ENCODE measurements at regions not wholly inside any gene's neighbourhood (a gene's known extent, or its start where the extent isn't known, plus 50 kb on each side); places are given as distances from the start of the nearest gene placed in this dataset.

GRCh38 chr5:111932199-111932598 lies 175.2 kb upstream of the NREP start:
- TF ChIP-seq POLR2AphosphoS5 (IDR thresholded peaks at IDR 0.05; ENCODE audit: insufficient read depth in 1 of 2, low read depth in 1 of 2) (no peak), CTCF (IDR thresholded peaks at IDR 0.05) (no peak), POLR2A (IDR thresholded peaks at IDR 0.05) (no peak)

Measured in vagina (tissue), 2 donors.